ENCODE measurements at regions not wholly inside any gene's neighbourhood (a gene's known extent, or its start where the extent isn't known, plus 50 kb on each side); places are given as distances from the start of the nearest gene placed in this dataset.
A peak's percentile ranks its signal among the peaks of the same experiment; 100 is the strongest.

- no peak for DNase-seq (ENCODE audit: low read depth in 1 of 2, low spot score in 1 of 2)
- Histone ChIP-seq H3K36me3 (no peaks in the 10 kb centered on the region), H3K9me3 (ENCODE audit: low read depth) (no peaks in the 10 kb centered on the region), H3K4me3 (no peak overlapping the region), H3K27ac (no peak overlapping the region), H3K27me3 (no peaks in the 10 kb centered on the region), H3K4me1 (ENCODE audit: low read depth) (no peaks in the 10 kb centered on the region)
- TF ChIP-seq, protein P1, sequence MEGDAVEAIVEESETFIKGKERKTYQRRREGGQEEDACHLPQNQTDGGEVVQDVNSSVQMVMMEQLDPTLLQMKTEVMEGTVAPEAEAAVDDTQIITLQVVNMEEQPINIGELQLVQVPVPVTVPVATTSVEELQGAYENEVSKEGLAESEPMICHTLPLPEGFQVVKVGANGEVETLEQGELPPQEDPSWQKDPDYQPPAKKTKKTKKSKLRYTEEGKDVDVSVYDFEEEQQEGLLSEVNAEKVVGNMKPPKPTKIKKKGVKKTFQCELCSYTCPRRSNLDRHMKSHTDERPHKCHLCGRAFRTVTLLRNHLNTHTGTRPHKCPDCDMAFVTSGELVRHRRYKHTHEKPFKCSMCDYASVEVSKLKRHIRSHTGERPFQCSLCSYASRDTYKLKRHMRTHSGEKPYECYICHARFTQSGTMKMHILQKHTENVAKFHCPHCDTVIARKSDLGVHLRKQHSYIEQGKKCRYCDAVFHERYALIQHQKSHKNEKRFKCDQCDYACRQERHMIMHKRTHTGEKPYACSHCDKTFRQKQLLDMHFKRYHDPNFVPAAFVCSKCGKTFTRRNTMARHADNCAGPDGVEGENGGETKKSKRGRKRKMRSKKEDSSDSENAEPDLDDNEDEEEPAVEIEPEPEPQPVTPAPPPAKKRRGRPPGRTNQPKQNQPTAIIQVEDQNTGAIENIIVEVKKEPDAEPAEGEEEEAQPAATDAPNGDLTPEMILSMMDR (IDR thresholded peaks at IDR 0.05; ENCODE audit: low read depth, low read length): no peak
Observed at GRCh38 chr16:59263955-59264354, 529.8 kb upstream of the GOT2 start.

- no peaks in the 10 kb centered on the region for H3K4me1 ChIP-seq (ENCODE audit: low read depth)
- TF ChIP-seq, protein P1 (IDR thresholded peaks at IDR 0.05; ENCODE audit: low read depth, low read length): no peak
- H3K27ac ChIP-seq: no peak overlapping the region
- no peak for DNase-seq (ENCODE audit: low read depth in 1 of 2, low spot score in 1 of 2)
- H3K36me3 ChIP-seq: no peaks in the 10 kb centered on the region
- no peaks in the 10 kb centered on the region for H3K27me3 ChIP-seq
- no peak overlapping the region for H3K4me3 ChIP-seq
- no peaks in the 10 kb centered on the region for H3K9me3 ChIP-seq (ENCODE audit: low read depth)
Observed at GRCh38 chr16:59260892-59261291, 526.8 kb upstream of the GOT2 start.

GRCh38 chr16:59259950-59260319, 525.8 kb upstream of the GOT2 start:
- TF ChIP-seq, protein P1 (IDR thresholded peaks at IDR 0.05; ENCODE audit: low read depth, low read length): no peak
- no peak for DNase-seq (ENCODE audit: low read depth in 1 of 2, low spot score in 1 of 2)
- Histone ChIP-seq H3K9me3 (ENCODE audit: low read depth) (no peaks in the 10 kb centered on the region), H3K36me3 (no peaks in the 10 kb centered on the region), H3K27me3 (no peaks in the 10 kb centered on the region), H3K4me3 (no peak overlapping the region), H3K4me1 (ENCODE audit: low read depth) (no peaks in the 10 kb centered on the region), H3K27ac (no peak overlapping the region)

GRCh38 chr16:59259074-59259949, 525.2 kb upstream of the GOT2 start:
- no peaks in the 10 kb centered on the region for H3K27me3 ChIP-seq
- no peaks in the 10 kb centered on the region for H3K4me1 ChIP-seq (ENCODE audit: low read depth)
- H3K36me3 ChIP-seq: no peaks in the 10 kb centered on the region
- H3K27ac ChIP-seq: no peak overlapping the region
- no peak overlapping the region for H3K4me3 ChIP-seq
- no peaks in the 10 kb centered on the region for H3K9me3 ChIP-seq (ENCODE audit: low read depth)
- DNase-seq (ENCODE audit: low read depth in 1 of 2, low spot score in 1 of 2): no peak
- TF ChIP-seq, protein P1 (IDR thresholded peaks at IDR 0.05; ENCODE audit: low read depth, low read length): no peak

GRCh38 chr16:59252317-59252716, 518.2 kb upstream of the GOT2 start:
- DNase-seq (ENCODE audit: low read depth in 1 of 2, low spot score in 1 of 2): peak in 1 of 2 donors; percentile 25
- no peaks in the 10 kb centered on the region for H3K9me3 ChIP-seq (ENCODE audit: low read depth)
- H3K27ac ChIP-seq: no peak overlapping the region
- H3K36me3 ChIP-seq: no peaks in the 10 kb centered on the region
- H3K4me1 ChIP-seq (ENCODE audit: low read depth): no peaks in the 10 kb centered on the region
- no peak overlapping the region for H3K4me3 ChIP-seq
- TF ChIP-seq, protein P1 (IDR thresholded peaks at IDR 0.05; ENCODE audit: low read depth, low read length): no peak
- H3K27me3 ChIP-seq: no peaks in the 10 kb centered on the region

Data from cardiac muscle cell (in vitro differentiated cells and primary cell).